OCI-LY7 (cell line): ENCODE measurements at regions not wholly inside any gene's neighbourhood (a gene's known extent, or its start where the extent isn't known, plus 50 kb on each side); places are given as distances from the start of the nearest gene placed in this dataset.
"Not testable (repeated sequence)": the region's sequence is repeated elsewhere in the genome, so short reads cannot be mapped to it uniquely, and the experiment has no call there.

ENCODE experiments used
- BruUV-seq: library from RNA; stranded (reverse); fragments of 400-500 nt; replicated peaks from 2 replicates; lab custom pipeline; 2021; lab: Mats Ljungman, UMichigan
- CTCF ChIA-PET: fragments of 300-600 bp; sonication (Branson Sonifier 250); formaldehyde crosslinking; loops from one replicate; lab custom pipeline; 2022; ENCODE audit warnings: antibody characterized with exemption; ENCODE audit not compliant: unreplicated experiment; lab: Charles Lee
- POLR2A ChIA-PET: fragments of 300-600 bp; sonication (Branson Sonifier 250); formaldehyde crosslinking; loops from one replicate; lab custom pipeline; 2022; ENCODE audit warnings: antibody characterized with exemption; lab: Charles Lee
- DNase-seq: peaks from one replicate; pipeline ENCODE4 v3.0.0-alpha.2; 2015; ENCODE audit warnings: low spot score
- H2AFZ ChIP-seq: fragments of 200-600 bp; sonication (generic), shearing (Covaris generic); 2 replicates; pipeline ENCODE4 v1.6.1; 2014; ENCODE audit warnings: mild to moderate bottlenecking, antibody characterized with exemption, low read length, moderate library complexity
- H3K27ac ChIP-seq: fragments of 200-600 bp; sonication (generic); 2 replicates; pipeline ENCODE4 v1.5.1; 2014; ENCODE audit warnings: mixed run types, low read depth, mild to moderate bottlenecking, moderate library complexity, low read length, inconsistent platforms; ENCODE audit not compliant: poor library complexity, severe bottlenecking
- H3K36me3 ChIP-seq: fragments of 200-600 bp; sonication (generic); 2 replicates; pipeline ENCODE4 v1.6.1; 2014; ENCODE audit warnings: mild to moderate bottlenecking, antibody characterized with exemption, low read length, moderate library complexity, mixed read lengths; ENCODE audit not compliant: insufficient read depth
- H3K4me1 ChIP-seq: fragments of 200-600 bp; sonication (generic); 2 replicates; pipeline ENCODE4 v1.5.1; 2014; ENCODE audit warnings: mild to moderate bottlenecking, low read length; ENCODE audit not compliant: insufficient read depth, poor library complexity, severe bottlenecking
- H3K4me2 ChIP-seq: fragments of 200-600 bp; sonication (generic); 2 replicates; pipeline ENCODE4 v1.6.1; 2014; ENCODE audit warnings: mild to moderate bottlenecking, low read length
- H3K4me3 ChIP-seq: fragments of 200-600 bp; sonication (generic); 2 replicates; pipeline ENCODE4 v1.5.1; 2014; ENCODE audit warnings: mild to moderate bottlenecking, low read depth, low read length; ENCODE audit not compliant: poor library complexity, severe bottlenecking
- H3K79me2 ChIP-seq: fragments of 200-600 bp; sonication (generic); 2 replicates; pipeline ENCODE4 v1.6.1; 2016; ENCODE audit warnings: low read depth, mild to moderate bottlenecking, low read length, moderate library complexity, mixed read lengths; ENCODE audit not compliant: insufficient read depth
- H3K9me2 ChIP-seq: fragments of 200-600 bp; sonication (generic); 2 replicates; pipeline ENCODE4 v1.6.1; 2016; ENCODE audit warnings: mild to moderate bottlenecking, low read length, mixed read lengths; ENCODE audit not compliant: insufficient read depth
- H3K9me3 ChIP-seq: fragments of 200-600 bp; sonication (generic); 2 replicates; pipeline ENCODE4 v1.6.1; 2014; ENCODE audit warnings: mild to moderate bottlenecking, mixed run types, low read length, mixed read lengths
- H4K20me1 ChIP-seq: fragments of 200-600 bp; sonication (generic); 2 replicates; pipeline ENCODE4 v1.6.1; 2014; ENCODE audit warnings: mild to moderate bottlenecking, antibody characterized with exemption, low read length, moderate library complexity, mixed read lengths; ENCODE audit not compliant: insufficient read depth
- EZH2phosphoT487 ChIP-seq: fragments of 200-600 bp; sonication (generic); IDR thresholded peaks from 2 replicates; pipeline ENCODE4 v1.6.1; 2018; ENCODE audit warnings: low read depth, borderline replicate concordance, mild to moderate bottlenecking, mixed run types, antibody characterized with exemption, low read length, moderate library complexity, mixed read lengths
- intact Hi-C: fragments of 100-400 bp; cut with micrococcal nuclease; formaldehyde crosslinking; loops from one replicate; pipeline ENCODE4 v1.10.0; 2022; ENCODE audit not compliant: unreplicated experiment
- TF ChIP-seq, protein P1 (sequence below): fragments of 200-600 bp; sonication (generic); conservative IDR thresholded peaks from 2 replicates; pipeline ENCODE4 v1.5.1; 2014; ENCODE audit warnings: mild to moderate bottlenecking, antibody characterized with exemption, low read length, moderate library complexity, mixed read lengths

DNA sequence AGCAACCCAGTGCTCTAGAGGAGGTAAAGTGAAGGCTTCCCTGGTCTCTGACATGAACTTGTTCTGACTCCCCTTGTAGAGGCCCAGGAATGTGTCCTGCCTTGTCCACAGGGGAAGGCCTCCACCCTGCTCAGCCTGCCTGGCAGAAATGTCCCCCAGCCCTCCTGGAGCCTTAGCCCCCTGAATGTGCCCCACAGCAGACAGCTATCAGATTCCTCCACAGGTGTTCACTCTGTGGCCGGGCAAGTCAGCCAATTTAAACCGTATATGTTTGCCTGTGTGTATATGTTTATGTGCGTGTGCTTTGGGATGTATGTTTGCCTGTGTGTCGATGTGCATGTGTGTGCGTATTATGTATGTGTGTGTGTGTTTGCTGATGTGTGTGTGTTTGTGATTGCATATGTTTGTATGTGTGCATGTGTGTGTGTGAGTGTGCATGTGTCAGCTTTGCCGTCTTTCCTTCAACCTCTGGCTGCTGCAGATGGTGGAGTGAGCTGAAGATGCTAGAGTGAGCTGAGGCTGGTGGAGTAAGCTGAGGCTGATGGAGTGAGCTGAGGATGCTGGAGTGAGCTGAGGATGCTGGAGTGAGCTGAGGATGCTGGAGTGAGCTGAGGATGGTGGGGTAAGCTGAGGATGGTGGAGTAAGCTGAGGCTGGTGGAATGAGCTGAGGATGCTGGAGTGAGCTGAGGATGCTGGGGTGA is 68.9 kb upstream of the ANTXRL start:
- TF ChIP-seq EZH2phosphoT487, result no peak
- TF ChIP-seq, protein P1, sequence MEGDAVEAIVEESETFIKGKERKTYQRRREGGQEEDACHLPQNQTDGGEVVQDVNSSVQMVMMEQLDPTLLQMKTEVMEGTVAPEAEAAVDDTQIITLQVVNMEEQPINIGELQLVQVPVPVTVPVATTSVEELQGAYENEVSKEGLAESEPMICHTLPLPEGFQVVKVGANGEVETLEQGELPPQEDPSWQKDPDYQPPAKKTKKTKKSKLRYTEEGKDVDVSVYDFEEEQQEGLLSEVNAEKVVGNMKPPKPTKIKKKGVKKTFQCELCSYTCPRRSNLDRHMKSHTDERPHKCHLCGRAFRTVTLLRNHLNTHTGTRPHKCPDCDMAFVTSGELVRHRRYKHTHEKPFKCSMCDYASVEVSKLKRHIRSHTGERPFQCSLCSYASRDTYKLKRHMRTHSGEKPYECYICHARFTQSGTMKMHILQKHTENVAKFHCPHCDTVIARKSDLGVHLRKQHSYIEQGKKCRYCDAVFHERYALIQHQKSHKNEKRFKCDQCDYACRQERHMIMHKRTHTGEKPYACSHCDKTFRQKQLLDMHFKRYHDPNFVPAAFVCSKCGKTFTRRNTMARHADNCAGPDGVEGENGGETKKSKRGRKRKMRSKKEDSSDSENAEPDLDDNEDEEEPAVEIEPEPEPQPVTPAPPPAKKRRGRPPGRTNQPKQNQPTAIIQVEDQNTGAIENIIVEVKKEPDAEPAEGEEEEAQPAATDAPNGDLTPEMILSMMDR, result no peak
- Histone ChIP-seq H3K4me1 (no peaks in the 10 kb centered on the region), H3K9me2 (no peaks in the 10 kb centered on the region), H3K4me3 (no peak overlapping the region), H3K79me2 (no peaks in the 10 kb centered on the region), H3K27ac (no peak overlapping the region), H4K20me1 (no peaks in the 10 kb centered on the region), H3K36me3 (peaks cover 24% of the 10 kb centered on the region; the same call in 1 of the 2 replicates), H3K9me3 (no peaks in the 10 kb centered on the region), H2AFZ (no peak overlapping the region), H3K4me2 (no peak overlapping the region)
- DNase-seq, result no peak
- CTCF ChIA-PET, result interaction anchor here (0.7 kb wide), 1 partner anchor 756 kb away, joined by 8 read pairs; no protein-coding TSS in a partner anchor
- POLR2A ChIA-PET, result interaction anchor here (0.6 to 1.1 kb wide), 3 partner anchors 9 to 120 kb away, joined by 3 read pairs; no protein-coding TSS in a partner anchor
- BruUV-seq, result TSS peak; percentile 25
- intact Hi-C loops, result no loop called here

DNA sequence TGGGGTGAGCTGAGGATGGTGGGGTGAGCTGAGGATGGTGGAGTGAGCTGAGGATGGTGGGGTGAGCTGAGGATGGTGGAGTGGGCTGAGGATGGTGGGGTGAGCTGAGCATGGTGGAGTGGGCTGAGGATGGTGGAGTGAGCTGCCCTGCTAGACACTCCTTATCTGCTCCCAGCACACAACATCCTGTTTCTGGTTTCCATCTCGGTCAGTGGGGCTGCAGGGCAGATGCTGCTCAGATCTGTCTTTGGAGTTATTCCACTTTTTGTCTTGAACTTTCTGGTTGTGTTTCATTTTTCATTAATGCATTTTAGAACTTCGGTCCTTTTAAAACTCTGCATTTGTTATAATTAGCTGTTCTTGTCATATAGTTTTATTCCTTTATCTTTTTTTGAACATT is 67.9 kb upstream of the ANTXRL start:
- CTCF ChIA-PET, result interaction anchor here (0.7 kb wide), 1 partner anchor 757 kb away, joined by 8 read pairs; no protein-coding TSS in a partner anchor
- Histone ChIP-seq H3K36me3 (peaks cover 34% of the 10 kb centered on the region), H3K79me2 (no peaks in the 10 kb centered on the region), H4K20me1 (no peaks in the 10 kb centered on the region), H3K4me2 (no peak overlapping the region), H3K9me3 (no peaks in the 10 kb centered on the region), H2AFZ (no peak overlapping the region), H3K4me3 (no peak overlapping the region), H3K4me1 (no peaks in the 10 kb centered on the region), H3K9me2 (no peaks in the 10 kb centered on the region), H3K27ac (no peak overlapping the region)
- TF ChIP-seq, protein P1, result no peak
- TF ChIP-seq EZH2phosphoT487, result no peak
- POLR2A ChIA-PET, result interaction anchor here (0.6 to 0.9 kb wide), 2 partner anchors 8 to 121 kb away, joined by 3 read pairs; no protein-coding TSS in a partner anchor
- TSS peak; percentile 56 for BruUV-seq
- DNase-seq, result no peak
- intact Hi-C loops, result no loop called here

DNA sequence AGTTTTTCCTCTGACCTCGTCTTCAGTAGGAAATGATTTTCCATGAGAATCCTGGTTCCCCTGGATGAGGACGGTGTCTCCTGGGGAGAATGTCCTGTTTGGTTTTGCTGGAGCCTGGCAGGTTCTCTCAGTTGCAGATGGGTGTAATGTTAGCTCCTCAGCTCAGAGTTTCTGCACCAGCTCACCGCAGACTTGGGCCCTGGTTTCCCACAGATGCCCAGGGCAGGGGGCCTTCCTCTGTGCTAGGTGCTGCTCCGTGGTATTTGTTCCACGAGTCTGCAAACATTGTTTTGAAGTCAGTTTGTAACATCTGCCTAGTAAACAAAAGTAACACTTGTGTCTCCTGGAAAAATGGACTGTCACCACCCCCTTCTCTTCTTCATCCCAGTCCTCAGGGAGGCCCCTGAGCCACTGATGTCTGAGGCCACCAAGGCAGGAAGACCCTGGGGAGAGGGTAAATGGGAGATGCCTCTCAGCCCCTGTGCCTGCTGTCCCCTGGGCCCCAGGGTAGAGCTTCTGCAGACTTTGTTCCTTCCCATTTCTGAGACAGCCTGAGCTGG is 67.3 kb upstream of the ANTXRL start:
- H3K9me3 ChIP-seq, H3K79me2 ChIP-seq, POLR2A ChIA-PET, H4K20me1 ChIP-seq, H3K4me1 ChIP-seq, H3K9me2 ChIP-seq, BruUV-seq, H3K4me3 ChIP-seq, CTCF ChIA-PET, H3K4me2 ChIP-seq, DNase-seq, H3K27ac ChIP-seq, intact Hi-C loops, H2AFZ ChIP-seq: not testable (repeated sequence)
- H3K36me3 ChIP-seq, result peaks cover 40% of the 10 kb centered on the region
